NK-92 treated with Interleukin-12 subunit alpha and Interleukin-12 subunit beta, amount 100 ng/mL, for 24 hours (cell line): ENCODE measurements at regions not wholly inside any gene's neighbourhood (a gene's known extent, or its start where the extent isn't known, plus 50 kb on each side); places are given as distances from the start of the nearest gene placed in this dataset.

Source experiments
- DNase-seq: peaks from one replicate; lab custom pipeline; 2025; lab: John Stamatoyannopoulos, UW

GRCh38 chr4:126935801-126936200 is 697.0 kb upstream of the INTU start:
- DNase-seq: no peak

- no peak for DNase-seq
Measured at GRCh38 chr4:126937342-126937741, 695.4 kb upstream of the INTU start.

GRCh38 chr4:126937846-126938422 is 694.8 kb upstream of the INTU start:
- no peak for DNase-seq

- no peak for DNase-seq
Measured at GRCh38 chr4:126939401-126939800, 693.4 kb upstream of the INTU start.

- no peak for DNase-seq
Measured at GRCh38 chr4:126947536-126947935, 685.2 kb upstream of the INTU start.

GRCh38 chr4:126954537-126955291 is 678.0 kb upstream of the INTU start:
- DNase-seq: no peak

- no peak for DNase-seq
Measured at GRCh38 chr4:126955292-126956183, 677.2 kb upstream of the INTU start.

GRCh38 chr4:126956184-126956897 is 676.4 kb upstream of the INTU start:
- no peak for DNase-seq

GRCh38 chr4:126957556-126957955 is 675.2 kb upstream of the INTU start:
- no peak for DNase-seq

GRCh38 chr4:126957987-126958386 is 674.8 kb upstream of the INTU start:
- DNase-seq: no peak

- DNase-seq: no peak
Measured at GRCh38 chr4:126958482-126958881, 674.3 kb upstream of the INTU start.

GRCh38 chr4:126959056-126959745 is 673.6 kb upstream of the INTU start:
- no peak for DNase-seq

GRCh38 chr4:126960760-126961159 is 672.0 kb upstream of the INTU start:
- no peak for DNase-seq

GRCh38 chr4:126961661-126962060 is 671.1 kb upstream of the INTU start:
- no peak for DNase-seq

- DNase-seq: no peak
Measured at GRCh38 chr4:126965877-126966276, 666.9 kb upstream of the INTU start.

- DNase-seq: no peak
Measured at GRCh38 chr4:126969360-126970235, 663.2 kb upstream of the INTU start.

GRCh38 chr4:126973201-126973600 is 659.6 kb upstream of the INTU start:
- no peak for DNase-seq

- no peak for DNase-seq
Measured at GRCh38 chr4:126976850-126977632, 655.7 kb upstream of the INTU start.

GRCh38 chr4:126986005-126986404 is 646.8 kb upstream of the INTU start:
- DNase-seq: no peak

GRCh38 chr4:126986828-126987227 is 645.9 kb upstream of the INTU start:
- DNase-seq: no peak
